ENCODE measurements at regions not wholly inside any gene's neighbourhood (a gene's known extent, or its start where the extent isn't known, plus 50 kb on each side); places are given as distances from the start of the nearest gene placed in this dataset.
A peak's percentile ranks its signal among the peaks of the same experiment; 100 is the strongest.

GRCh38 chr12:126781593-126781992 lies 1485.4 kb upstream of the TMEM132C start:
- no peaks in the 10 kb centered on the region for H3K4me1 ChIP-seq
- no peaks in the 10 kb centered on the region for H3K9me3 ChIP-seq
- DNase-seq = no peak
- no peaks in the 10 kb centered on the region for H3K27me3 ChIP-seq
- WGBS, 5 donors = 35 to 52% (median 49%) methylated on average over 3 of the region's 3 CpGs
- no peak overlapping the region for H3K4me3 ChIP-seq
- no peak overlapping the region for H3K27ac ChIP-seq
- intact Hi-C loops (cut with DNase I; ENCODE audit: low total_unique reads) = no loop called here
- H3K36me3 ChIP-seq = no peaks in the 10 kb centered on the region
- no peak for TF ChIP-seq POLR2A (IDR thresholded peaks at IDR 0.05)
- no peak for TF ChIP-seq POLR2AphosphoS5 (IDR thresholded peaks at IDR 0.05)
- no peak for TF ChIP-seq EP300 (IDR thresholded peaks at IDR 0.05)
- TF ChIP-seq CTCF (IDR thresholded peaks at IDR 0.05) = no peak

DNA sequence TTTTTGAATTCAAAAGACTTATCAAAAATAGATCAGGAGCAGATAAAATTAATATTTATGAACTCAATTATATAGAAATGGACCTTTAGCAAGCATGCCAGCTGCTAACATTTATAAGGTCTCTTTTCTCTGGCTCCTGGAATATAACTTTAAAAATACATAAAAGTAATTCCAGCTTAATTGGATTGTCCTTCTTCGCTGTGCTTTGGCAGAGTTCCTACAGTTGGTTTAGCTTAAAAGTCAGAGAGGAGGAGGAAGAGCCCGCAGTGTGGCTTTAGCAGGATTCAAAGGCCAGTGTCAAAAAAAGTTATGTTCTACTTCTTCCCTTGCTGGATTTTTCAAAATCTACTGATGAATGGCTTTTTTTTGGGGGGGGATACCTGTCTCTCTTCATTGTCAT lies 1484.9 kb upstream of the TMEM132C start:
- TF ChIP-seq POLR2AphosphoS5 (IDR thresholded peaks at IDR 0.05) (no peak), POLR2A (IDR thresholded peaks at IDR 0.05) (no peak), CTCF (IDR thresholded peaks at IDR 0.05) (no peak), EP300 (IDR thresholded peaks at IDR 0.05) (no peak)
- DNase-seq = no peak
- no peaks in the 10 kb centered on the region for H3K4me1 ChIP-seq
- no peaks in the 10 kb centered on the region for H3K27me3 ChIP-seq
- WGBS, 5 donors = 59 to 76% (median 64%) methylated on average over 2 of the region's 2 CpGs
- H3K9me3 ChIP-seq = no peaks in the 10 kb centered on the region
- intact Hi-C loops (cut with DNase I; ENCODE audit: low total_unique reads) = no loop called here
- H3K4me3 ChIP-seq = no peak overlapping the region
- H3K36me3 ChIP-seq = no peaks in the 10 kb centered on the region
- H3K27ac ChIP-seq = no peak overlapping the region

DNA sequence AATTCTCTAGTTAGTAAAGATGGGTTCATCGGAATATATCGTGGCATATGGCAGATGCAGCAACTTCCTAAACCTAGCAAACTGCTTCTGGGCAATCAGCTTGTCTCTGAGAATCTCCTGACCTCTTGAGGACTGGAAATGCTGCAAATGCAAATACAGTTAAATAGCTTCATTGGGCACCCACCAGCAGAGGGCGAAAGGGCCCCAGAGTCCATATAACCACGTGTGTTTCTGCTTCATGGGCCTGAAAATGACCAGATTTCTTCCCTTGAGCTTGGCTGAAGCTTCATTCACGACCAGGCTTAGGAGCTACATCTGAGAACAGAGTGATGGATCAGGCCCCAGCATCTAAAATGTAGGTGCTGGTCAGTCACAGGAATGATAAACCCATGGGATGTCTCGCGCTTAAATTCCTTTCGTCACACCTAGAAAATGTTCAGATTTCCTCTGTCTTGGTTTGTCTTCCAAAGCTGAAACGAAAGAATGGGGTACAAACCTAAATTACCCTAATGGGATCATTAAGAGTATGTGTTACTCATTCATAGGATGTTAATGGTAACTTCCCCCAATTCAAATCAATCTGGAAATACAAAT lies 1482.5 kb upstream of the TMEM132C start:
- DNase-seq = peak; percentile 39 to 72
- H3K27ac ChIP-seq = no peak overlapping the region
- intact Hi-C loops (cut with DNase I; ENCODE audit: low total_unique reads) = no loop called here
- TF ChIP-seq EP300 (IDR thresholded peaks at IDR 0.05) (no peak), CTCF (IDR thresholded peaks at IDR 0.05) (peak in 5 of 7 experiments; percentile 16 to 53 (median 38))
- no peaks in the 10 kb centered on the region for H3K9me3 ChIP-seq
- no peaks in the 10 kb centered on the region for H3K4me1 ChIP-seq
- no peak overlapping the region for H3K4me3 ChIP-seq
- WGBS, 5 donors = 50 to 59% (median 57%) methylated on average over 9 of the region's 9 CpGs
- no peaks in the 10 kb centered on the region for H3K27me3 ChIP-seq
- H3K36me3 ChIP-seq = no peaks in the 10 kb centered on the region

GRCh38 chr12:126789963-126790362 lies 1477.0 kb upstream of the TMEM132C start:
- WGBS, 5 donors = 75 to 84% (median 81%) methylated on average over 4 of the region's 4 CpGs
- no peak overlapping the region for H3K4me3 ChIP-seq
- intact Hi-C loops (cut with DNase I; ENCODE audit: low total_unique reads) = no loop called here
- TF ChIP-seq POLR2A (IDR thresholded peaks at IDR 0.05) (no peak), CTCF (IDR thresholded peaks at IDR 0.05) (no peak), EP300 (IDR thresholded peaks at IDR 0.05) (no peak)
- no peaks in the 10 kb centered on the region for H3K4me1 ChIP-seq
- no peak overlapping the region for H3K27ac ChIP-seq
- no peaks in the 10 kb centered on the region for H3K9me3 ChIP-seq
- no peaks in the 10 kb centered on the region for H3K36me3 ChIP-seq
- DNase-seq = no peak
- no peaks in the 10 kb centered on the region for H3K27me3 ChIP-seq

Measured in stomach (tissue), 8 donors.